Keratinocyte (primary cell): ENCODE measurements at regions not wholly inside any gene's neighbourhood (a gene's known extent, or its start where the extent isn't known, plus 50 kb on each side); places are given as distances from the start of the nearest gene placed in this dataset.
A peak's percentile ranks its signal among the peaks of the same experiment; 100 is the strongest.

Experiments used
- DNase-seq: peaks from one replicate; pipeline ENCODE4 v3.0.0-alpha.2; 2011; ENCODE audit warnings: low read depth, missing footprints, low spot score
- FAIRE-seq: peaks from 2 replicates; lab custom pipeline; 2011; peaks lifted over from hg19 to GRCh38; lab: Jason Lieb, UNC
- H2AFZ ChIP-seq: 2 replicates; pipeline ENCODE4 v1.6.0; 2012; ENCODE audit warnings: low read length, control low read depth, inconsistent platforms; ENCODE audit not compliant: control insufficient read depth
- H3K27ac ChIP-seq: 2 replicates; pipeline ENCODE4 v1.5.1; 2011; ENCODE audit warnings: low read length; ENCODE audit not compliant: control insufficient read depth, insufficient read depth
- H3K27me3 ChIP-seq: 3 replicates; pipeline ENCODE4 v1.6.0; 2011; ENCODE audit warnings: low read length; ENCODE audit not compliant: control insufficient read depth, insufficient read depth; ENCODE audit errors: extremely low read depth
- H3K36me3 ChIP-seq, 2 experiments: 2 replicates in 1 of 2; 3 replicates in 1 of 2; pipeline ENCODE4 v1.5.1; 2011; ENCODE audit warnings: low read length in 2 of 2, mild to moderate bottlenecking in 1 of 2; ENCODE audit not compliant: control insufficient read depth in 2 of 2, insufficient read depth in 2 of 2; ENCODE audit errors: extremely low read depth in 1 of 2
- H3K4me1 ChIP-seq: 3 replicates; pipeline ENCODE4 v1.5.1; 2011; ENCODE audit warnings: low read length; ENCODE audit not compliant: control insufficient read depth, insufficient read depth; ENCODE audit errors: extremely low read depth
- H3K4me2 ChIP-seq: 3 replicates; pipeline ENCODE4 v1.6.0; 2011; ENCODE audit warnings: low read depth, low read length; ENCODE audit not compliant: control insufficient read depth, insufficient read depth; ENCODE audit errors: extremely low read depth
- H3K4me3 ChIP-seq, 3 experiments: fragments of 200-600 bp in 1 of 3; sonication (generic) in 1 of 3; 2 replicates in 2 of 3; 3 replicates in 1 of 3; pipeline ENCODE4 v1.5.1; 2011 to 2016; ENCODE audit warnings: low read length in 3 of 3, mild to moderate bottlenecking in 3 of 3, control low read depth in 2 of 3, inconsistent platforms in 1 of 3, low read depth in 1 of 3, mixed read lengths in 1 of 3, mixed run types in 1 of 3, moderate library complexity in 1 of 3; ENCODE audit not compliant: control insufficient read depth in 2 of 3, insufficient read depth in 2 of 3; ENCODE audit errors: extremely low read depth in 1 of 3
- H3K79me2 ChIP-seq: 2 replicates; pipeline ENCODE4 v1.6.0; 2012; ENCODE audit warnings: low read length; ENCODE audit not compliant: control insufficient read depth, insufficient read depth
- H3K9ac ChIP-seq: 3 replicates; pipeline ENCODE4 v1.6.0; 2011; ENCODE audit warnings: low read length; ENCODE audit not compliant: control insufficient read depth, insufficient read depth; ENCODE audit errors: extremely low read depth
- H3K9me1 ChIP-seq: 3 replicates; pipeline ENCODE4 v1.6.0; 2011; ENCODE audit warnings: low read length; ENCODE audit not compliant: control insufficient read depth, insufficient read depth; ENCODE audit errors: extremely low read depth
- H3K9me3 ChIP-seq: 2 replicates; pipeline ENCODE4 v1.5.1; 2012; ENCODE audit warnings: low read depth, low read length; ENCODE audit not compliant: control insufficient read depth
- H4K20me1 ChIP-seq: 3 replicates; pipeline ENCODE4 v1.6.0; 2011; ENCODE audit warnings: low read length; ENCODE audit not compliant: control insufficient read depth, insufficient read depth; ENCODE audit errors: extremely low read depth
- CTCF ChIP-seq, 3 experiments: IDR thresholded peaks in 1 of 3; conservative IDR thresholded peaks in 1 of 3; optimal IDR thresholded peaks in 1 of 3; 2 replicates in 2 of 3; 3 replicates in 1 of 3; pipeline versions ENCODE3 to v1.5.1; 2011; ENCODE audit warnings: low read length in 3 of 3, mild to moderate bottlenecking in 3 of 3, moderate library complexity in 2 of 3, control low read depth in 1 of 3, inconsistent platforms in 1 of 3; ENCODE audit not compliant: insufficient read depth in 2 of 3; ENCODE audit errors: extremely low read depth in 1 of 3
- EZH2 ChIP-seq: IDR thresholded peaks from one replicate; pipeline ENCODE4 v1.6.1; 2012; ENCODE audit warnings: inconsistent platforms, mild to moderate bottlenecking, low read length, moderate library complexity
- dilution Hi-C: fragments of 300-500 bp; cut with MboI; formaldehyde crosslinking; loops from one replicate; pipeline ENCODE4 v1.7.0; 2020; ENCODE audit warnings: low sequenced_read_pairs; ENCODE audit not compliant: extremely low pct_ligation_motif_present

- dilution Hi-C loops: no loop called here
Observed at GRCh38 chr11:100472727-100473389, 214.2 kb upstream of the ARHGAP42 start.

GRCh38 chr11:100473390-100473740 lies 213.7 kb upstream of the ARHGAP42 start:
- Histone ChIP-seq H3K9me3 (no peaks in the 10 kb centered on the region), H3K27ac (no peak overlapping the region), H3K9ac (no peak overlapping the region), H3K9me1 (no peaks in the 10 kb centered on the region), H3K36me3 (no peaks in the 10 kb centered on the region), H3K4me3 (no peak overlapping the region), H4K20me1 (no peaks in the 10 kb centered on the region), H3K27me3 (no peaks in the 10 kb centered on the region), H3K4me1 (no peaks in the 10 kb centered on the region), H3K79me2 (no peaks in the 10 kb centered on the region), H3K4me2 (no peak overlapping the region), H2AFZ (no peak overlapping the region)
- dilution Hi-C loops: no loop called here
- TF ChIP-seq EZH2: no peak
- no peak for DNase-seq
- no peak for FAIRE-seq

More at GRCh38 chr11:100472727-100473389, 214.2 kb upstream of the ARHGAP42 start:
- no peak overlapping the region for H2AFZ ChIP-seq
- H3K9ac ChIP-seq: no peak overlapping the region
- no peak overlapping the region for H3K4me2 ChIP-seq
- H3K4me1 ChIP-seq: no peaks in the 10 kb centered on the region
- FAIRE-seq: no peak
- no peak overlapping the region for H3K27ac ChIP-seq
- no peaks in the 10 kb centered on the region for H3K36me3 ChIP-seq
- H3K9me3 ChIP-seq: no peaks in the 10 kb centered on the region
- H3K4me3 ChIP-seq: no peak overlapping the region
- TF ChIP-seq EZH2: no peak
- no peak for DNase-seq
- H3K79me2 ChIP-seq: no peaks in the 10 kb centered on the region
- no peaks in the 10 kb centered on the region for H3K9me1 ChIP-seq
- no peaks in the 10 kb centered on the region for H4K20me1 ChIP-seq
- H3K27me3 ChIP-seq: no peaks in the 10 kb centered on the region

GRCh38 chr11:100484948-100485347 lies 202.1 kb upstream of the ARHGAP42 start:
- peak overlapping the region; percentile 48 for H3K4me2 ChIP-seq
- H3K9ac ChIP-seq: no peak overlapping the region

More at GRCh38 chr11:100484948-100485347, 202.1 kb upstream of the ARHGAP42 start:
- H3K9me1 ChIP-seq: no peaks in the 10 kb centered on the region
- H3K36me3 ChIP-seq: no peaks in the 10 kb centered on the region
- no peaks in the 10 kb centered on the region for H3K9me3 ChIP-seq
- no peak for TF ChIP-seq CTCF (optimal IDR thresholded peaks at IDR 0.05 in 1 of 3, IDR thresholded peaks at IDR 0.05 in 1 of 3, conservative IDR thresholded peaks at IDR 0.05 in 1 of 3; ENCODE audit: extremely low read depth in 1 of 3, insufficient read depth in 2 of 3, low read length in 3 of 3)
- TF ChIP-seq EZH2: no peak
- H4K20me1 ChIP-seq: no peaks in the 10 kb centered on the region
- no peaks in the 10 kb centered on the region for H3K79me2 ChIP-seq
- FAIRE-seq (peak; percentile 67), DNase-seq (no peak)
- no peak overlapping the region for H2AFZ ChIP-seq
- no peak overlapping the region for H3K27ac ChIP-seq
- dilution Hi-C loops: no loop called here
- H3K4me3 ChIP-seq: no peak overlapping the region
- no peaks in the 10 kb centered on the region for H3K27me3 ChIP-seq
- H3K4me1 ChIP-seq: peaks cover 14% of the 10 kb centered on the region
